SK-N-SH treated with all-trans-retinoic acid at 6 μM for 48 hours (cell line): ENCODE measurements at regions not wholly inside any gene's neighbourhood (a gene's known extent, or its start where the extent isn't known, plus 50 kb on each side); places are given as distances from the start of the nearest gene placed in this dataset.

Source experiments
- ESRRG ChIP-seq: fragments of 250-450 bp; sonication (Bioruptor Pico); IDR thresholded peaks from 2 replicates; pipeline ENCODE4 v1.6.1; 2021; ENCODE audit warnings: mild to moderate bottlenecking
- PPARA ChIP-seq: fragments of 250-450 bp; sonication (Bioruptor Pico); IDR thresholded peaks from 2 replicates; pipeline ENCODE4 v1.5.0; 2020; ENCODE audit warnings: mild to moderate bottlenecking, borderline replicate concordance
- SNAI2 ChIP-seq: fragments of 250-450 bp; sonication (Bioruptor Pico); IDR thresholded peaks from 2 replicates; pipeline ENCODE4 v1.5.0; 2020; ENCODE audit warnings: mild to moderate bottlenecking, moderate library complexity
- ZNF565 ChIP-seq: fragments of 450-650 bp; formaldehyde crosslinking; conservative IDR thresholded peaks from 2 replicates; pipeline ENCODE4 v1.5.0; 2020; ENCODE audit warnings: low read depth, mild to moderate bottlenecking, moderate library complexity
- TF ChIP-seq, protein P1 (sequence below): fragments of 250-450 bp; sonication (Bioruptor Pico); IDR thresholded peaks from 2 replicates; pipeline ENCODE4 v1.5.0; 2020; ENCODE audit warnings: mild to moderate bottlenecking, moderate library complexity

DNA sequence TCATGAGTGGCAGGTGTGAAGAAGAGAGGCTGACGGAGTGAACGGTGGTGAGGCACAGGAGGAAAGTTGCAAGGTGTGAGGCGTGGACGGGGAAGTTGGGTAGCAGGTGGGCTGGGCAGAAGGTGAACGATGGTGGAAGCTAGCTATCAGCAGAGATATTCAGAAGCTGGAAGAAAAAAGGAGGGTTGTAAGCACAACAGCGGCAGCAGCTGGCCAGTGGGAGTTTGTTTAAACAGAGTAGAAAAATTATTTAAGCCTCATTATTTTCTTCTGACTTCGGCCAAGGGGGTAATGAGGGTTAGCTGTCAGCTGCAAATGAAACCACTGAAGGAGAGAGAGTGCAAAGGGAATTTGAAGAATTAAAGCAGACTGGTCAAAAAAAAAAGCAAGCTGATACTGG lies 62.1 kb upstream of the PRKAR2B start:
- TF ChIP-seq SNAI2 (no peak), PPARA (no peak), ESRRG (CRISPR knock-in tag) (no peak), ZNF565 (CRISPR knock-in tag) (no peak)
- TF ChIP-seq, protein P1, sequence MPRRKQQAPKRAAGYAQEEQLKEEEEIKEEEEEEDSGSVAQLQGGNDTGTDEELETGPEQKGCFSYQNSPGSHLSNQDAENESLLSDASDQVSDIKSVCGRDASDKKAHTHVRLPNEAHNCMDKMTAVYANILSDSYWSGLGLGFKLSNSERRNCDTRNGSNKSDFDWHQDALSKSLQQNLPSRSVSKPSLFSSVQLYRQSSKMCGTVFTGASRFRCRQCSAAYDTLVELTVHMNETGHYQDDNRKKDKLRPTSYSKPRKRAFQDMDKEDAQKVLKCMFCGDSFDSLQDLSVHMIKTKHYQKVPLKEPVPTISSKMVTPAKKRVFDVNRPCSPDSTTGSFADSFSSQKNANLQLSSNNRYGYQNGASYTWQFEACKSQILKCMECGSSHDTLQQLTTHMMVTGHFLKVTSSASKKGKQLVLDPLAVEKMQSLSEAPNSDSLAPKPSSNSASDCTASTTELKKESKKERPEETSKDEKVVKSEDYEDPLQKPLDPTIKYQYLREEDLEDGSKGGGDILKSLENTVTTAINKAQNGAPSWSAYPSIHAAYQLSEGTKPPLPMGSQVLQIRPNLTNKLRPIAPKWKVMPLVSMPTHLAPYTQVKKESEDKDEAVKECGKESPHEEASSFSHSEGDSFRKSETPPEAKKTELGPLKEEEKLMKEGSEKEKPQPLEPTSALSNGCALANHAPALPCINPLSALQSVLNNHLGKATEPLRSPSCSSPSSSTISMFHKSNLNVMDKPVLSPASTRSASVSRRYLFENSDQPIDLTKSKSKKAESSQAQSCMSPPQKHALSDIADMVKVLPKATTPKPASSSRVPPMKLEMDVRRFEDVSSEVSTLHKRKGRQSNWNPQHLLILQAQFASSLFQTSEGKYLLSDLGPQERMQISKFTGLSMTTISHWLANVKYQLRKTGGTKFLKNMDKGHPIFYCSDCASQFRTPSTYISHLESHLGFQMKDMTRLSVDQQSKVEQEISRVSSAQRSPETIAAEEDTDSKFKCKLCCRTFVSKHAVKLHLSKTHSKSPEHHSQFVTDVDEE = no peak
